Kidney (tissue), 13 donors: ENCODE measurements at regions not wholly inside any gene's neighbourhood (a gene's known extent, or its start where the extent isn't known, plus 50 kb on each side); places are given as distances from the start of the nearest gene placed in this dataset.

Experiments used
- DNase-seq, 5 donors: peaks; one replicate each; pipeline ENCODE4 v3.0.0-alpha.2; 2013 to 2020
- FAIRE-seq: peaks from 2 replicates; lab custom pipeline; 2012; peaks lifted over from hg19 to GRCh38; lab: Jason Lieb, UNC
- H3K27ac ChIP-seq, 2 donors: one replicate each; pipeline ENCODE4 v1.7.0; 2013; ENCODE audit warnings: low read depth in 2 of 2, low read length in 2 of 2, inconsistent platforms in 1 of 2
- H3K27me3 ChIP-seq: one replicate; pipeline ENCODE4 v1.7.1; 2013; ENCODE audit warnings: low read length, inconsistent platforms; ENCODE audit not compliant: control insufficient read depth, insufficient read depth
- H3K36me3 ChIP-seq, 3 donors: one replicate each; pipeline versions ENCODE4 v1.7.0 to v1.7.1; 2013; ENCODE audit warnings: low read length in 3 of 3, control low read depth in 1 of 3, inconsistent platforms in 1 of 3; ENCODE audit not compliant: insufficient read depth in 3 of 3, control insufficient read depth in 2 of 3
- H3K4me1 ChIP-seq, 3 donors: one replicate each; pipeline versions ENCODE4 v1.7.0 to v1.7.1; 2013; ENCODE audit warnings: low read length in 3 of 3, inconsistent platforms in 1 of 3, low read depth in 1 of 3; ENCODE audit not compliant: control insufficient read depth in 2 of 3, insufficient read depth in 2 of 3
- H3K4me3 ChIP-seq, 3 donors: one replicate each; pipeline versions ENCODE4 v1.7.0 to v1.8.1; 2013; ENCODE audit warnings: low read length in 3 of 3, control low read depth in 1 of 3, inconsistent platforms in 1 of 3
- H3K9ac ChIP-seq, 3 donors: one replicate each; pipeline versions ENCODE4 v1.7.0 to v1.7.1; 2013; ENCODE audit warnings: low read length in 3 of 3, control low read depth in 1 of 3, inconsistent platforms in 1 of 3
- H3K9me3 ChIP-seq, 3 donors: one replicate each; pipeline versions ENCODE4 v1.7.0 to v1.7.1; 2013; ENCODE audit warnings: low read length in 3 of 3, control low read depth in 1 of 3, inconsistent platforms in 1 of 3; ENCODE audit not compliant: control insufficient read depth in 2 of 3, insufficient read depth in 1 of 3
- intact Hi-C: fragments of 100-400 bp; cut with DNase I; formaldehyde crosslinking; loops from one replicate; pipeline ENCODE4 v1.11.1; 2022
- TF ChIP-seq, protein P1 (sequence below): IDR thresholded peaks from 3 replicates; pipeline ENCODE4 v1.5.1; 2012; ENCODE audit warnings: mild to moderate bottlenecking, moderate library complexity, borderline replicate concordance; ENCODE audit not compliant: insufficient read depth; ENCODE audit errors: extremely low read depth
- donor health status: control.
- donor health status: control.
- donor health status: control.
- donor health status: control.
- donor health status: control.
- donor health status: DM: yes; HTN: yes; CAD: no.
- donor health status: Normal renal cell carcinoma (clear cell type).

DNA sequence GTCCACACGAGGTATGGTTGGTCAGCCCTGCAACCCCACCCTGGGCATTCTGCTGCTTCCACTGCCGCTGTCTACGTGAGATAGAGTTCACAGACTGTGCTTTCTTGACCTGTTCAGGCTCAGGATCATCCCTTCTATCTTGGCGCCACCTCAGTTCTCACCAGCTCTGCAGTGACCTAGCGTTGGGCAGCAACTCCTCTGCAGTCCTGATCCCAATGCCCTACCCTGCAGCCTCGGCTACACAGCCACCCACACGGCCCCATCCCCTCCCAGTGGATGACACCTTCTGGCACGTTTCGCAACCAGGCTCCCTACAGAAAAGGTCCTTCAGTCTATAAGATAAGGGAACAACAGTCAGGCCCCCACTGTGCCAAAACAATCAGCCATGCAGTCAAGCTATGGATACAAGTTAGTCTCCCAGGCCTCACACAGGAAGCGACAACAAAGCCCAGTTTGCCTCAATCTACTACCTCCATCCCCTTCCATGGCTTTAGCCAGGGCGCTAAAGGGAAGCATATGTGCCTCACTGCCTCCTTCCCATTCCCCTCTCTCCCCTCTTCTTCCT, 317.9 kb upstream of the PKDCC start:
- H3K4me3 ChIP-seq: no peak overlapping the region
- H3K27ac ChIP-seq: no peak overlapping the region
- no peak for FAIRE-seq
- intact Hi-C loops: no loop called here
- no peak overlapping the region for H3K9ac ChIP-seq
- H3K27me3 ChIP-seq: no peaks in the 10 kb centered on the region
- no peaks in the 10 kb centered on the region for H3K9me3 ChIP-seq
- TF ChIP-seq, protein P1, sequence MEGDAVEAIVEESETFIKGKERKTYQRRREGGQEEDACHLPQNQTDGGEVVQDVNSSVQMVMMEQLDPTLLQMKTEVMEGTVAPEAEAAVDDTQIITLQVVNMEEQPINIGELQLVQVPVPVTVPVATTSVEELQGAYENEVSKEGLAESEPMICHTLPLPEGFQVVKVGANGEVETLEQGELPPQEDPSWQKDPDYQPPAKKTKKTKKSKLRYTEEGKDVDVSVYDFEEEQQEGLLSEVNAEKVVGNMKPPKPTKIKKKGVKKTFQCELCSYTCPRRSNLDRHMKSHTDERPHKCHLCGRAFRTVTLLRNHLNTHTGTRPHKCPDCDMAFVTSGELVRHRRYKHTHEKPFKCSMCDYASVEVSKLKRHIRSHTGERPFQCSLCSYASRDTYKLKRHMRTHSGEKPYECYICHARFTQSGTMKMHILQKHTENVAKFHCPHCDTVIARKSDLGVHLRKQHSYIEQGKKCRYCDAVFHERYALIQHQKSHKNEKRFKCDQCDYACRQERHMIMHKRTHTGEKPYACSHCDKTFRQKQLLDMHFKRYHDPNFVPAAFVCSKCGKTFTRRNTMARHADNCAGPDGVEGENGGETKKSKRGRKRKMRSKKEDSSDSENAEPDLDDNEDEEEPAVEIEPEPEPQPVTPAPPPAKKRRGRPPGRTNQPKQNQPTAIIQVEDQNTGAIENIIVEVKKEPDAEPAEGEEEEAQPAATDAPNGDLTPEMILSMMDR: no peak
- H3K36me3 ChIP-seq: no peaks in the 10 kb centered on the region
- no peaks in the 10 kb centered on the region for H3K4me1 ChIP-seq
- DNase-seq: no peak

DNA sequence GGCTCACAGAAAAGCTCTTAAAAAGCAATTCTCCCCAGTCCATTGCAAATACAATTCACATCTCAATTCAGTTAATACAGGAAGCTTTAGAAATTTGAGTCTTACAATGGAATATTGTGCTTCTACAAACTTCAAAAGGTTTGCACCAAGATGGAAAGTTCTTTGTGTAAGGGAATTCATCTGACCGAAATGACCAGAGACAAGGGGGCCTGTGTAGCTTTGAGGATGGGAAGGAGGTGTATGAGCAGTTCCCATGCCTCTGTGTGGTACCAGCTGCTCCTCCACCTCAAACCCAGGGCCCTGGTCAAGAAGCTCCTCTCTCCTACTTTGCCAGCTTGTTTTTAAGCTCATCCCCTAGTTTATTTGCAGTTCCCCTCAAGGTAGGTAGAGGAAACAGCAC, 312.8 kb upstream of the PKDCC start:
- TF ChIP-seq, protein P1: no peak
- no peak for DNase-seq
- FAIRE-seq: no peak

DNA sequence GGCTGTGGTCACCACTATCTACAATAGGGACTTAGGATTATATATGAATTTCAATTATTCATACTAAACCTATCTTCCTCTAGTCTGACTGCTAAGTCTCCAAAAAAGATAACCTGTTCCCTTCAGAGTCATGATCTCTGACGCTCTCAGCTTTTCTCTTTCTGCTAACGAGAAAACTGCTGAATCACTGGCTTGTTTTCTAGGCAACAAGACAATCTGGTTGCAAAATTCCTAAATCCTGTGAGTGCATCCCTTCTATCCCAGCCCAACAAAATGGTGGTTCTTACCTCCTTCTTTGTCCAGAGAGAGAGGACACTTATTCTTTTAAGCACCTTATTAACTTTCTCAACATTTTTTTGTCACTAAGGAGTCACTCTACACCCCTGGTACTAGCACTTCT, 312.3 kb upstream of the PKDCC start:
- H3K4me3 ChIP-seq: no peak overlapping the region
- TF ChIP-seq, protein P1: no peak
- H3K36me3 ChIP-seq: no peaks in the 10 kb centered on the region
- H3K27me3 ChIP-seq: no peaks in the 10 kb centered on the region
- no peaks in the 10 kb centered on the region for H3K4me1 ChIP-seq
- intact Hi-C loops: no loop called here
- FAIRE-seq (no peak), DNase-seq (no peak)
- H3K27ac ChIP-seq: no peak overlapping the region
- no peak overlapping the region for H3K9ac ChIP-seq
- no peaks in the 10 kb centered on the region for H3K9me3 ChIP-seq

More for the DNA sequence above, 312.8 kb upstream of the PKDCC start:
- intact Hi-C loops: no loop called here
- Histone ChIP-seq H3K27ac (no peak overlapping the region), H3K9ac (no peak overlapping the region), H3K4me3 (no peak overlapping the region), H3K36me3 (no peaks in the 10 kb centered on the region), H3K27me3 (no peaks in the 10 kb centered on the region), H3K4me1 (no peaks in the 10 kb centered on the region), H3K9me3 (no peaks in the 10 kb centered on the region)

DNA sequence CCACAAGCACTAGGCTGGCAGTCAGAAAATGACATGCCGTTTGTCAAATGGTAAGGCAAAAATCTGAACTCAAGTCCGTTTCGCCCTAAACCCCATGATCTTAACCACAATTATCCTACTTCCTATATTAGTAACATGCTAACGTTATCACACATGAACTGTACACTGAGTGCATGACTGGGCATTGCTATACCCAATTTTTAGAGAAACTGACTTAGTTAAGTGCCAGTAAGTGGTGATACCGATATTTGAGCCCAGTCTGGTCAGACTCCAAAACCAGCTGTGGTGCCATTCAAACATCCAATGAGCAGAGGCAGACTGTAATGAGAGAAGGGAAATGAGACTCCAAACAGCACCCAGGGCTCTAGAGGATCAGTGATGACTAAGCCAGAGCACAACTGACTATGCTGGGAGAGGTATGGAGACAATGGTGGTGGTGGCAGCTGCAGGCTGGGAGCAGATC, 311.7 kb upstream of the PKDCC start:
- Histone ChIP-seq H3K9me3 (no peaks in the 10 kb centered on the region), H3K36me3 (no peaks in the 10 kb centered on the region), H3K4me3 (no peak overlapping the region), H3K27ac (no peak overlapping the region), H3K9ac (no peak overlapping the region), H3K27me3 (no peaks in the 10 kb centered on the region), H3K4me1 (no peaks in the 10 kb centered on the region)
- TF ChIP-seq, protein P1: no peak
- intact Hi-C loops: no loop called here
- DNase-seq: no peak
- no peak for FAIRE-seq
